PC-9 (cell line): ENCODE measurements at regions not wholly inside any gene's neighbourhood (a gene's known extent, or its start where the extent isn't known, plus 50 kb on each side); places are given as distances from the start of the nearest gene placed in this dataset.

Experiments used
- BruUV-seq: library from RNA; stranded (reverse); fragments of 400-500 nt; replicated peaks from 2 replicates; lab custom pipeline; 2021; lab: Mats Ljungman, UMichigan
- CTCF ChIA-PET: fragments of 300-600 bp; sonication (Branson Sonifier 250); formaldehyde crosslinking; loops from one replicate; lab custom pipeline; 2022; ENCODE audit warnings: antibody characterized with exemption; lab: Charles Lee
- POLR2A ChIA-PET: fragments of 300-600 bp; sonication (Branson Sonifier 250); formaldehyde crosslinking; loops from one replicate; lab custom pipeline; 2022; ENCODE audit warnings: antibody characterized with exemption; ENCODE audit not compliant: unreplicated experiment; lab: Charles Lee
- DNase-seq, 2 experiments: peaks; one replicate each; pipeline versions ENCODE4 v3.0.0 to v3.0.0-alpha.2; 2015 to 2022; ENCODE audit warnings: mixed read lengths in 1 of 2
- H2AFZ ChIP-seq: fragments of 200-600 bp; sonication (generic); 2 replicates; pipeline ENCODE4 v1.8.1; 2017; ENCODE audit warnings: antibody characterized with exemption
- H3F3A ChIP-seq: fragments of 200-600 bp; sonication (generic); 2 replicates; pipeline ENCODE4 v1.8.1; 2017; ENCODE audit warnings: antibody characterized with exemption, mild to moderate bottlenecking, low read depth; ENCODE audit not compliant: insufficient read depth
- H3K27ac ChIP-seq: fragments of 200-600 bp; sonication (generic); 2 replicates; pipeline ENCODE4 v1.6.1; 2016; ENCODE audit warnings: mixed run types
- H3K27me3 ChIP-seq: fragments of 200-600 bp; sonication (generic); 2 replicates; pipeline ENCODE4 v1.6.1; 2016; ENCODE audit warnings: low read depth, mixed run types; ENCODE audit not compliant: insufficient read depth
- H3K36me3 ChIP-seq: fragments of 200-600 bp; sonication (generic); 2 replicates; pipeline ENCODE4 v1.6.1; 2016; ENCODE audit warnings: low read depth, mixed run types
- H3K4me1 ChIP-seq: fragments of 200-600 bp; sonication (generic); replicated peaks from 2 replicates; pipeline ENCODE4 v1.6.1; 2016; ENCODE audit warnings: mixed run types; ENCODE audit not compliant: insufficient read depth
- H3K4me2 ChIP-seq: fragments of 200-600 bp; sonication (generic); 2 replicates; pipeline ENCODE4 v1.6.1; 2017; ENCODE audit warnings: mixed run types
- H3K4me3 ChIP-seq: fragments of 200-600 bp; sonication (generic); 2 replicates; pipeline ENCODE4 v1.6.1; 2016; ENCODE audit warnings: mixed run types
- H3K79me2 ChIP-seq: fragments of 200-600 bp; sonication (generic); 2 replicates; pipeline ENCODE4 v1.6.1; 2017; ENCODE audit warnings: low read depth, mixed run types
- H3K9me2 ChIP-seq: fragments of 200-600 bp; sonication (generic); 2 replicates; pipeline ENCODE4 v1.8.1; 2017; ENCODE audit warnings: mild to moderate bottlenecking; ENCODE audit not compliant: insufficient read depth
- H3K9me3 ChIP-seq: fragments of 200-600 bp; sonication (generic); 2 replicates; pipeline ENCODE4 v1.8.1; 2016; ENCODE audit warnings: low read depth; ENCODE audit not compliant: insufficient read depth
- H4K20me1 ChIP-seq: fragments of 200-600 bp; sonication (generic); 2 replicates; pipeline ENCODE4 v1.8.1; 2017; ENCODE audit not compliant: insufficient read depth
- CTCF ChIP-seq: fragments of 200-600 bp; sonication (generic); conservative IDR thresholded peaks from 2 replicates; pipeline ENCODE4 v1.6.1; 2017; ENCODE audit warnings: mixed run types, antibody characterized with exemption, mild to moderate bottlenecking, moderate library complexity
- EZH2 ChIP-seq: fragments of 200-600 bp; sonication (generic); IDR thresholded peaks from 2 replicates; pipeline ENCODE4 v1.8.0; 2017; ENCODE audit warnings: antibody characterized with exemption, low read depth
- intact Hi-C: fragments of 100-400 bp; cut with micrococcal nuclease; formaldehyde crosslinking; loops from one replicate; pipeline ENCODE4 v1.10.0; 2022; ENCODE audit not compliant: unreplicated experiment

GRCh38 chr7:89908736-89909135, 245.5 kb upstream of the STEAP1 start:
- Histone ChIP-seq H3K27me3 (no peaks in the 10 kb centered on the region), H3K9me3 (no peaks in the 10 kb centered on the region), H3K27ac (no peak overlapping the region), H3K4me2 (no peak overlapping the region), H3K4me1 (no peaks in the 10 kb centered on the region), H3K9me2 (no peaks in the 10 kb centered on the region; the same call in 1 of the 2 replicates), H3K79me2 (no peaks in the 10 kb centered on the region), H3K36me3 (no peaks in the 10 kb centered on the region), H4K20me1 (no peaks in the 10 kb centered on the region), H2AFZ (no peak overlapping the region), H3K4me3 (no peak overlapping the region), H3F3A (no peaks in the 10 kb centered on the region)
- no peak for DNase-seq
- POLR2A ChIA-PET, result no interaction called here
- CTCF ChIA-PET, result no interaction called here
- intact Hi-C loops, result no loop called here
- no TSS peak for BruUV-seq
- no peak for TF ChIP-seq EZH2
- no peak for TF ChIP-seq CTCF

- ChIA-PET CTCF (no interaction called here), POLR2A (no interaction called here)
- BruUV-seq, result no TSS peak
- Histone ChIP-seq H3K9me2 (no peaks in the 10 kb centered on the region; the same call in 1 of the 2 replicates), H3K4me2 (no peak overlapping the region), H3K9me3 (no peaks in the 10 kb centered on the region), H3K27ac (no peak overlapping the region), H4K20me1 (no peaks in the 10 kb centered on the region), H3K4me1 (no peaks in the 10 kb centered on the region), H3K4me3 (no peak overlapping the region), H3K79me2 (no peaks in the 10 kb centered on the region), H2AFZ (no peak overlapping the region), H3F3A (no peaks in the 10 kb centered on the region), H3K27me3 (no peaks in the 10 kb centered on the region), H3K36me3 (no peaks in the 10 kb centered on the region)
- TF ChIP-seq EZH2 (no peak), CTCF (no peak)
- no peak for DNase-seq
- intact Hi-C loops, result no loop called here
Measured at GRCh38 chr7:89914711-89915110, 239.6 kb upstream of the STEAP1 start.

- no peak overlapping the region for H3K27ac ChIP-seq
- no peak overlapping the region for H3K4me3 ChIP-seq
- H3K4me1 ChIP-seq, result no peaks in the 10 kb centered on the region
- TF ChIP-seq CTCF, result no peak
- no peak for TF ChIP-seq EZH2
- no peak overlapping the region for H3K4me2 ChIP-seq
- H3K9me2 ChIP-seq, result no peaks in the 10 kb centered on the region
- no peaks in the 10 kb centered on the region for H3K27me3 ChIP-seq
- no peak overlapping the region for H2AFZ ChIP-seq
- CTCF ChIA-PET, result no interaction called here
- no peak for DNase-seq
- no TSS peak for BruUV-seq
- H3K79me2 ChIP-seq, result no peaks in the 10 kb centered on the region
- H3F3A ChIP-seq, result no peaks in the 10 kb centered on the region
- no peaks in the 10 kb centered on the region for H3K9me3 ChIP-seq
- H4K20me1 ChIP-seq, result no peaks in the 10 kb centered on the region
- intact Hi-C loops, result no loop called here
- H3K36me3 ChIP-seq, result no peaks in the 10 kb centered on the region
- POLR2A ChIA-PET, result interaction anchor here (0.6 kb wide), 1 partner anchor 133 kb away, joined by 3 read pairs; no protein-coding TSS in a partner anchor
Measured at GRCh38 chr7:89926194-89926593, 228.1 kb upstream of the STEAP1 start.
